ENCODE measurements at regions not wholly inside any gene's neighbourhood (a gene's known extent, or its start where the extent isn't known, plus 50 kb on each side); places are given as distances from the start of the nearest gene placed in this dataset.

DNA sequence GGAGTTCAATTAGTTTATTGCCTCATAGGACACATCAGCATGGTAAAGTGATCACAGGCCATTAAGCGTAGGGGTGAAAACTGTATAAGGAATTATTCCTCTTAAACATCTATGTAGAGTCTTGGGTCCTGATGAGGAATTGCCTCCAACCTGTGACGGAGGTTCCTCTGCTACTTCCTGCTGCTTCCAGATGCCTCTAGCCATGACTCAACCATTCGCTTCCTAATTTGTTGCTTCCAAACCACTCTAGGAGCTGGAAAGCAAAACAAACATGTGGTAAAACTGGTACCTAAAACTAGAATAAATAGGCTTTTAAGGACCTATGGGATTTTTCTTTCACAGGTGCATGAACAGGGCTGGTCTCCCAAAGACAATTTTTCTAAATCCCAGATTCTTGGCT is 253.8 kb downstream of the KLF12 start:
- DNase-seq = no peak

DNA sequence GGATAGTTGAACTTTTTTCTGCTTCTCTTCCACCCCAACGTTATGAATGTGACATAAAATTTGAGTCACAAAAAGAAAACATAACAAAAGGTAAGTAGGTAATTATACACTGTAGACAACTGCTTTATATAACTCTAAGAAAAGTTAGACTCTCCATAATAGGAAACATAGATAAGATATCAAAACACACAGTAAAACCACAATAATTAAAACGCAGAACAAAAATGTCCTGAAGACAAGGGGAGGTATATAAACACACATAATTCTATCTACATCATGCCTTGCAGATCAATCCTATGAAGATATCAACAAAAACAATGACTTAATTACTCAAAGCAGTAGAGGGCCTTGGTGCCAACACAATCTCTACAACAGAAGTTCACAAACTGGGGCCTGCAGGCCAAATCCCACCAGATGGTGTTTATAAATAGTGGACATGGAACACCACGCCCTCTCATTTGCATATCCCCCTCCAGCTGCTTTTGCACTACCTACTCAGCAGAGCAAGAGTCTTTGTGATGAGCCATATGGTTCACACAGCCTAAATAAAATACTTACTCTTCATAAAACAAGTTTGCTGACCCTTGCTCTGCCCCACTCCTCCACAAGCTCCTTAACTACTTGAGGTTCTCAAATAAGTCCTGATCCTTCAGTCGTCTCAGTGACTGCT is 254.7 kb downstream of the KLF12 start:
- DNase-seq = no peak

DNA sequence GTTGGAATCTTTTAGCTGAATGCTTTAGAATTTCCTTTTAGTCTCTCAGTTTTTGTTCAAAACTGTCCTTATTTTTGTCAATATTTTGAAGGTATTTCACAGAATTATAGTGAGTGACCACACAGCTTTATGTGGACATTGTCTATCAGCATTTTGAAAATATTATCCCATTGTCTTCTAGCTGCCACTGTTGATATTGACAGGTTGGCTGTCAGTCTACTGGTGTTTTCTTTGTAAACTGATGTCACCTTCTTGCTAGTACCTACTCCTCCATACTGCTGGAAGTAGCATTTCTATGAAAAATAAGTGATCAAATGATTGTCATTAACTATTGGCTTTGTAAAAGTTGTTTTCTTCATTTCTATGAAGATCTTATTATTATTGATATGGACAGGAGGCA is 256.8 kb downstream of the KLF12 start:
- no peak for DNase-seq

DNA sequence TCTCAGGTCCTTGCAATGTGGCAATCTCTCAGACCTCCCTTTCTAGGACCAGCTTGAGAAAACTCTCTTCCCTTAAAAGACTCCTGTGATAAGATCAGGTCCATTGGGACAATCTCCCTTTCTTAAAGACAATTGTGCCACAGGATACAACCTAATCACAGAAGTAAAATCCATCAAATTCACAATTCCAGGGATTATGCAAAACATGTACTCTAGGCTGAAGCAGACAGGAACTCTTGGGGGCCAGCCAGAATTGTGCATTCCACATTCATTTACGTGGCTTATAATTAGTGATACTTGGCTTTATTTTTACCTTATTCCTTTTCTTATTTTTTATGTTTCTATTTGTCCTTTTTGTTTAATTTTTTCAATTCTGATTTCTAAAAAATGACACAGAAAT is 257.9 kb downstream of the KLF12 start:
- no peak for DNase-seq

GRCh38 chr13:73873940-73874830 is 260.0 kb downstream of the KLF12 start:
- no peak for DNase-seq

GRCh38 chr13:73872397-73872796 is 261.8 kb downstream of the KLF12 start:
- DNase-seq = no peak

DNA sequence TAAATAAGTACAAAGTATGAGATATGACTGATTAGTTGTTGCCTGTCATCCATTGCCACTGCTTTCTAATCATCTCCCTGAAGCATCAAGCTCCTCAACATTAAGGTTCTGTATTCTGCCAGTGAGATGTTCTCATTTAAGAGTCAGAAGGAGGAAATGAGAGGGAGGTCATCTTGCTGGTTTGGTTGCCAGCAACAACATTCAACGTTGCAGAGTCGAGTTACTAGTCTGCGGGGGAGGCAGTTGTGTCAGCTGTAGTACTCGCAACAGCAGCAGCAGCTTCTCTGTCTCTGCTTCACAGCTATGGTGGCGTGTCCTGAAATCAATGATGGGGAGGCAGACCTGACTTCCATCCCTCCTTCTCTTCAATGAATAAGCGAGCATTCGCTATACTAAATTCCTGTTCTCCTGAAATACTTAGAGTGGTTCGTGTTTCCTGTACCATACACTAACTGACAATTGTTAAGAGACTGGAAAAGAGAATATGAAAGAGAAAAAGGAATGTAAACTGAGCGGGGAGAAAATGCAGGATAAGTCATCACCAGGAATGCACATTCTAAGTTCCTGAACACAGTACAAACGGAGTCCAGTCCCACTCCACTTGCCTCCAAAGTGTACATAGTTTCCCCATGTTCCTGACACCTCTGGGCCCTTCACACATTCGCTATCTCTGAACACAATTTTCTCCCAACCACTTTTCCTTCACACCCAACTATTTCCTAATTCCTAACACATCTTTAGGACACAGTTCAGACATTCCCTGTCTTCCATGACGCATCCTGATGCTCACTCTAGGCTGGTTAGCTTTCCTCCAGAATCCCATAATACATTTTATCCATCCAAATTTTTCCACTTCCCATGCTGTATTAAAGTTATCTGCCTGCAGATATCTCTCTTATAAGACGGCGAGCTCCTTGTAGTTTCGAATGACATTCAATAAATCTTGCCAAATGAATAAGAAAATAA is 263.0 kb downstream of the KLF12 start:
- no peak for DNase-seq

- DNase-seq = no peak
These were observed 264.0 kb downstream of the KLF12 start for GRCh38 chr13:73870036-73870741.

DNA sequence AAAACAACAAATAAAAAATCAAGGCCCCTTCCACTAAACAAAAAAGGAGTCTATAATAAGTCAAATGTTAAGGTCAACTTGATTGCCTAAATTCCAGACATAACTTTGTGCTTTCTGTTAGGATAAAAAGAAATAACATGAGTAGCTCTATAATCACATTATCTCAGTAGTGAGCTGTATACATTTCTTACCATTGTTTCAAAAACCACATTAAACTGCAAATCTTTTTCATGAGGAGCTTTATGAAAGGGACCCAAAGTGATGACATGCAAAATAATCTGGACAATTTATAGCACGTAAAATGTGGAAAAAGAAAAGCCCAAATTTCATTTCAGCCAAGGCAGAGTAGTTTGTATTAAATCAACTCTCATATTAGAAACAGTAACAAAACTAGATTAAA is 269.2 kb downstream of the KLF12 start:
- DNase-seq = no peak

DNA sequence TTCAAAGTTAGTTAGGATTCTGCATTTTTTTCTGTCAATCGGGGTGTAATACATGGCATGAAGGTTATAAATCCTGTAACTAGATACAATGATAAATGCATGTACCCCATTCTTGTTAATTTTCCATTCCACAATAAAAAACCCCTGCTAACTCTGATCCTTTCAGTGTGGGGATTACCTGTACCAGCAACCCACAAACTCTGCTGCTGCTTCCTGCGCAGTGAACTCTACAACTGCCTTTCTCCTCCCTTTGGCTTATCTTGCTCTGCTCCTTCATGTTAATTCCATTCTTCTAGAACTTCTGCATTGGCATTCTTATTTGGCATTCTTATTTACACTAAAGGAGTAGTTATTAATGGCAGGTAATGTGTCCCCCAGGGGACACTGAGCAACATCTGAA is 273.1 kb downstream of the KLF12 start:
- no peak for DNase-seq

DNA sequence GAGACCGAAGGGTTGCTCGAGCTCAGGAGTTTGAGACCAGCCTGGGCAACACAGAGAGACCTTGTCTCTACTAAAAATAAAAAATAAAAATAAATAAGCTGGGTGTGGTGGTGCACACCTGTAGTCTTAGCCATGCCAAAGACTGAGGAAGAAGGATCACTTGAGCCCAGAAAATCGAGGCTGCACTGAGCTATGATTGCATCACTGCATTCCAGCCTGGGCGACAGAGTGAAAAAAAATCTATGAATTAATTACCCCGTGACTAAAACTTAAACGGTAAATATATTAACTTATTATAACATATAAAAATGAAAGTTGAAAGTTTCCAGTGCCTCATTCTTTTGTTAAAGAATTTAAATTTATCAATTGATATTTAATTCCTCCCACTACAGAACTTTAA is 273.7 kb downstream of the KLF12 start:
- DNase-seq = no peak

- DNase-seq = no peak
These were observed 274.4 kb downstream of the KLF12 start for GRCh38 chr13:73859841-73860240.

GRCh38 chr13:73857106-73857505 is 277.1 kb downstream of the KLF12 start:
- DNase-seq = no peak

- no peak for DNase-seq
These were observed 283.1 kb downstream of the KLF12 start for GRCh38 chr13:73851104-73851503.

- no peak for DNase-seq
These were observed 283.9 kb downstream of the KLF12 start for GRCh38 chr13:73850104-73850873.

DNA sequence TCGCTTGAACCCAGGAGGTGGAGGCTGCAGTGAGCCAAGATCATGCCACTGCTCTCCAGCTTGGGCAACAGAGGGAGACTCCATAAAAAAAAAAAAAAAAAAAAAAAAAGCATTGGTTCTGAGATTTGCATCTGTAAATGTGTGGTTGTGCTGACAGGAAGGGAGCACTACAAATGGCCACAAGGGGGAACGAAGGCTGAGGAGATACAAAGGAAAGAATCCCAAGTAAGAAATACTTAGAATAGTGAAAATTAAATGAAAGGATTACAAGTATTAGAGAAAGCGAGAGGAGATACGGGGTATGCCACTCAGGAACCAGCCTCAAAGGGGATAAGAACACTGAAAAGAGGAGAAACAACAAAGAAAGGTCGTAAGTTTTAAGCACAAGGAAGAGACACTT is 284.9 kb downstream of the KLF12 start:
- no peak for DNase-seq

DNA sequence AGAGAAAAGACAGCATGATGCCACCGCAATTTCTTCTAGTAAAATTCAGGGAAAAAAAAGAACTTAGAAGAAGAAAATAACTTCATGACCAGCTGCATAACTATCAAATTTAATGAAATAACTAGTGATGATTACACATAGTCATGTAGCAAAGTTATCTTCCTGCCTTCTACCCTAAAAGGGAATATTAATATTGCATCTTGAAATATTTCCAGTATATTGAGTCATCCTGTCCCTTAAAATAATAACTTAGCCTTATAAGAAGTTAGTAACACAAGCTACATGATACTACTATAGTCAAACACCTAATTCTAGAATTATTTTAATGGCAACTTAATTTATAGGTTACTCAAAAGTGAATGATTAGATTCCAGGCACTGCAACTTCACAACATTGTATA is 289.2 kb downstream of the KLF12 start:
- no peak for DNase-seq

GRCh38 chr13:73842626-73843025 is 291.6 kb downstream of the KLF12 start:
- DNase-seq = no peak

- DNase-seq = no peak
These were observed 292.0 kb downstream of the KLF12 start for GRCh38 chr13:73842184-73842583.

- no peak for DNase-seq
These were observed 297.1 kb downstream of the KLF12 start for GRCh38 chr13:73837147-73837546.

DNA sequence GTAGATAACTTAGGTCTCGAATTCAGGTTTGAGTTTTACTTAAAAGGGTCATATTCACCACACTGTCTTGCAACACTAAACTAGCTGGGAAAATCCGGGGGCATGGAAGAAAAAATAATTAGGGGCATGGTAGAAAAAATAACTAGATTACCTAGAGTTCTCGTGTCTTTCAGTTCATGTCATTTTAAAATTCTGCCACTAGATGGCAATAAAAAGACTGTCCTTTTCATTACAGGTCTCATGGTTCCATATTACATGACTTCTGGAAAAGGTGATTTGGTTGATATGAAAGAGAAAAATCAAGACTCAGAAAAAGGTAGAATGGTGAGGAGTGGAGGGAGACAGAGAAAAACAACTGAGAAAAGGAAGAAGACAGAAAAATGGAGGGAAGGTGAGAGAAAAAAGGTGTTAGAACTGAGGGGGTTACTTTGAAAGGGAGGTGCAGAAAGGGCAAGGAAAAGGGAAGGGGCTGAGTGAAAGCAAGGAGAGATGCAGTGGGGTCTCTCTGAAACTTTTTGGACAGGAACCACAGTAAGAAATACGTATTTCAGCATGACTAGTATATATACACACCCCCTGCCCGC is 299.0 kb downstream of the KLF12 start:
- DNase-seq = no peak
